GM18507 (cell line): ENCODE measurements at regions not wholly inside any gene's neighbourhood (a gene's known extent, or its start where the extent isn't known, plus 50 kb on each side); places are given as distances from the start of the nearest gene placed in this dataset.
A peak's percentile ranks its signal among the peaks of the same experiment; 100 is the strongest.
"Not testable (repeated sequence)": the region's sequence is repeated elsewhere in the genome, so short reads cannot be mapped to it uniquely, and the experiment has no call there.

Experiments used
- DNase-seq: peaks from one replicate; pipeline ENCODE4 v3.0.0; 2011; ENCODE audit warnings: low read depth; ENCODE audit not compliant: insufficient read length; ENCODE audit errors: extremely low spot score
- FAIRE-seq: peaks from 2 replicates; lab custom pipeline; 2011; peaks lifted over from hg19 to GRCh38; lab: Jason Lieb, UNC

DNA sequence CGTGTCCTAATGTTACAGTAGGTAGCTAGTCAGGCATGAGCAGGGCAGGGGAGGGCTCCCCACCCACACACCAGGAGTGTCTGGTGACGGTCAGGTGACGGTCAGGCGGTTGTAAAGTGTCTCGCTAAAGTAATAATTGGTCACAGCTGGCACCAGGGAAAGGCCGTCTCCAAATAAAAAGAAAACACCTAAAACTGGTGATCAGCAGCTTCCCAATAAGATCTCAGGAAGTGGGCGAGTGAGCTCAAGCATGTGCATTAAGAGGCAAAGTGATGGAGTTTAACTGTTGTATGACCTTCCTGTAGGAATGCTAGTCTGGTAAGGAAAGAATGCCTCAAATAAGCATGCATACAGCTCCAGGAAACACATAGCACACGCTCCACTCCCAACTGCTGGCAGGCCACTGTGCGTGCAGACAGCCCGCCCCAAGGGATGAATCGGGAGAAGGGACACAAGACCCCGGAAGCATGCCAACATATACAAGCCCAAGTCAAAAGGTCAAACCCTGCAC lies 177.1 kb downstream of the RNF144A start:
- FAIRE-seq (no peak), DNase-seq (no peak)

DNA sequence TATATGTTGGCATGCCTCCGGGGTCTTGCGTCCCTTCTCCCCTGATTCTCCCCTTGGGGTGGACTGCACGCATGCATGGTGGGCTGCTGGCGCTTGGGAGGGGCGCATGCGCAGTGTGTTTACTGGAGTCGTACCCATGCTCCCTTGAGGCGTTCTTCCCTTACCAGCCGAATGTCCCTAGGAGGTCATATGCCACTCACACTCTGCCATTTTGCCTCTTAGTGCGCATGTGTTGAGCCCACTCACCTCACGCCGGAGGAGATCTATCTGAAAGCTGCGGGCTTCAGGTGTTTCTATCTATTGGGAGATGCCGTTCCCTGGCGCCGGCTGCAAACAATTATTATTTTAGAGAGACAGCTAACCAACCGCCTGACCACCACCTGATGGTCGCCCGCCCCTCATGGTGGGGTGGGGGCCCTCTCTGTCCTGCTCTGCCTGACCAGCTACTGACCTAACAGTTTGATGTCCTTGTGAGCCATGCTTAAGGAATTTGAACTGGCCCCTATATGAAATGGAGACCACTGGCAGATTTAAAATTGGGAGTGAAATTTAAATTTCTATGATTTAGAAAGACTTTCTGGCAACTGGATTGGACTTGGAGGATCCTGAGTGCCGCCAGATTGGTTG lies 179.6 kb downstream of the RNF144A start:
- DNase-seq: no peak
- FAIRE-seq: no peak

DNA sequence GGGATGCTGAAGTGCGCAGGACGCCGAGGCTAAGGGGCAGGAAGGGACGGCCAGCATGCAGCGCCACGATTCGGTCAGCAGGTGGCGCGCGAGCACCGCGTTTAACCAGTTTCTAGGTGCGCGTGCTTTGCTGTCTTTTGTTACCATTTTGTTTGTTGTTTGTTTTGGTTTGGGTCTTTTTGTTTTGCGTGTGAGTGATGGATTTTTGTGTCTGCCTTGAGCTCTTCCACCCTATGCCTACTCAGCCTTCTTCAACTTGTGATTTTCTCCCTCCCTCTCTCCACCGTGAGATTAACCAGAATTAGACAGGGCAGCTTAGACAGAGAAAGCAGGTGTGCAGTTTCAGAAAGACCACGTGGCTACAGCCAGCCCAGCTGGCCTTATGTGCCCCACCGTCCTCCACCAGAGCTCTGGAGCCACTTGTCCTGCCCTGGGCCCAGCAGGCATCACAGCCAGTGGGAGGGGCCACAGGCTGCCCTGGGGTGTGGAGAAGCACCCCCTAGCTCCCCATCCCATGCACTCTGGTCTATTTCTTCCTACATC lies 180.2 kb downstream of the RNF144A start:
- FAIRE-seq: peak; percentile 85
- peak; percentile 51 for DNase-seq

DNA sequence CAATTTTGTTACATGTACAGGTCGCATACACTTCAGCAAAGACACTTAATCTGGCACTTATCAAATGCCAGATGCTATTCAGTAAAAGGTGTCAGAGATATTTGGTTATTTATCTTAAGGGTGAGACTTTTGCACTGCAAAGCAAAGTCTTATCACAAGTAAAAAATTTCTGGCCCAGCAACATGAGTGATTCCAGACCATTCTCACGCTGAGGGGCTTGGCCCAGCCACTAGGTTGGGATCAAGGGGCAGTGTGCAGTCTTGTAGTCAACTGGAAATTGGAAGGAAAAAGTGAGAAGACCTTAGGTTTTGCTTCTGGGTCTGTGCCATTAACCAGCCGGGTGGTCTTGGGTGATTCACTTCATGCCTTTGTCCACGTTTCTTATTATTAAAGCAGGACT lies 181.6 kb downstream of the RNF144A start:
- FAIRE-seq (no peak), DNase-seq (no peak)

DNA sequence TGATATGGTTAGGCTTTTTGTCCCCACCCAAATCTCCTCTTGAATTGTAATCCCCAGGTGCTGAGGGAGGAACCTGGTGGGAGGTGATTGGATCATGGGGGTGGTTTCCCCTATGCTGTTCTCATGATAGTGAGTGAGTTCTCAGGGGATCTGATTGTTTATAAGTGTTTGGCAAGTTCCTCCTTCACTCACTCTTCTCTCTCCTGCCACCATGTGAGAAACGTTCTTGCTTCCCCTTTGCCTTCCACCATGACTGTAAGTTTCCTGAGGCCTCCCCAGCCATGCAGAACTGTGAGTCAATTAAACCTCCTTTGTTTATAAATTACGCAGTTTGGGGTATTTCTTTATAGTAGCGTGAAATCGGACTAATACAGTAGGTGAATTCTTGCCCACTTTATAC lies 182.5 kb downstream of the RNF144A start:
- DNase-seq, FAIRE-seq: not testable (repeated sequence)

DNA sequence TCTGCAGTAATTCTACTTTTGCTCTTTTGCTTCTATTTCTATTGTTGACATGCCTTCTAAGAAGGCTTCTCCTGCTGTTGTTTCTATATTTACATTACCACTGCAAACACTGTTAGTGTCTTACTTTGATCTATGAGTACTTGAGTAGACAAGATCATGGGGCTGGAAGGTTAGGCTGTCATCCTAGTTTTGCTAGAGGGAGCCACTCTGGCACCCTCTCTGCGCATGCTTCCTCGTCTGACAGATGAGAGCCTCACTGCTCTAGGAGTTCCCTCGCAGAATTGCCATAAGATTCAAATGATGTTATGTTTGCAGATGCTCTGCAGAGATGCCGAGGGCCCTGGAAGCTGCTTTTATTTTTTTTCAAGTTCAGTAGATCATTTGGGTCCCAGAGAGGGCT lies 185.6 kb downstream of the RNF144A start:
- DNase-seq (no peak), FAIRE-seq (no peak)

DNA sequence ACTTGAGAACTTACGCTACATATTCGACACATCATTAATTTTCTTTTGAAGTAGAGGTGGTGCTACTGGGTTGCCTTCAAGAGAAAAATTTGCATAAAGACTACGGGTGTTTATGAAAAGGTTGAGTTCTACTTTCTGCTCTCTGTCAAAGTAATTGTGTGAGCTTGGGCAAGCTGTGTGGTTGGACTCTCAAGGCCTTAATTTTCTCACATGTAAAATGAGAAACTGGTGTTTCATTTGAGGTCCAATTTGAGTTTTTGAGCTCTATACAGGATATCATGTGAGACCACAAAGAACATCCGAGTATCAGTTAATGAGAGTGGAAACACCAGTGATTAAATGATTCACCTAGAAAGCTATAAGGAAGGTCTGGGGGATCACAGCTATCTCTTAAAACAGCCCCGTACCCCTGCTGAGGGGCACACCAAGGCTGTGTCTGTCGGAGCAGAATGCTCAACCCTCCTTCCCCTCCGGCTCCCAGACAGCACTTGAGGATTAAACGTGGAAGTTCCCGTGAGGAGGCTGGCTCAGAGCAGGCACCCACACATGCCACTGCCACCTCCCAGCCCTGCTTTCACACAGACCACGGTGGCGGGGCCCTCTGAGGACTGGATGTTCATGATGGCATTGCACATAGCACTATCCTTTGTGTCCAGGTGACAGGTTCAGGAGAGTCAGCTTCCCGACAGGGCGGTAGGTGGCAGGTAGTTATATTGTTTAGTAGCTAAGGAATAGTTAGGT lies 191.8 kb downstream of the RNF144A start:
- DNase-seq: no peak
- FAIRE-seq: no peak

DNA sequence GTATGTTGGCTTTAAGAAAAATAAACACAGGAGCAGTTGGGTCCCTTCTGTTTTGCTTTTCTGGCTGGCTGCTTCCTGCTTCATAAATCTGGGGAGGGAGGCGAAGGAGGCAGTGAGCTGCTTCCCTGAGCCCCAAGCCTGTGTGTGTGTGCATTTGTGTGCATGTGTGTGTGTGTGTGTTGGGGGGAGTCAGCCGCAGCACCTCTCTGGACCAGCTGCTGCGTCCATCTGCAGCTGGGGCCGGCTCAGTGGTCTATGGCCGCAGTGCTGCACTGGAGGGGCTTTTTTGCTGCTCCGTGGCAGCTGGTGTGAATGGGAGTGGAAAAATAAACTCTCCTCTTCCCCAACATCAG lies 192.3 kb downstream of the RNF144A start:
- DNase-seq (no peak), FAIRE-seq (no peak)

DNA sequence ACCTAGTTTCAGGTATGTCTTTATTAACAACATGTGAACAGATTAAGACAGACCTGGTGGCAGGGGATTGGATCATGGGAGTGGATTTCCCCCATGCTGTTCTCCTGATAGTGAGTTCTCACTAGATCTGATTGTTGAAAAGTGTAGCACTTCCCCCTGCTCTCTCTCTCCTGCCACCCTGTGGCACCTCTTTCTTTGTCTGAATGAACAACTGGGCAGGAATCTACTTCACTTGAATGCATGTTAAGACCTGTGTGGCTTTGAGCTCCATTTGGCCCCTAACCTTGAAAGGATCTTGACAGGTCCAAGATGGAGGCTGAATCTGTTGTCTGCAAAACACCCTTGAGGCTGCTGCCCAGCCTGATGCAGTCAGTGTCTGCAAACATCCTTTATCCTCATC lies 194.4 kb downstream of the RNF144A start:
- DNase-seq (no peak), FAIRE-seq (no peak)

DNA sequence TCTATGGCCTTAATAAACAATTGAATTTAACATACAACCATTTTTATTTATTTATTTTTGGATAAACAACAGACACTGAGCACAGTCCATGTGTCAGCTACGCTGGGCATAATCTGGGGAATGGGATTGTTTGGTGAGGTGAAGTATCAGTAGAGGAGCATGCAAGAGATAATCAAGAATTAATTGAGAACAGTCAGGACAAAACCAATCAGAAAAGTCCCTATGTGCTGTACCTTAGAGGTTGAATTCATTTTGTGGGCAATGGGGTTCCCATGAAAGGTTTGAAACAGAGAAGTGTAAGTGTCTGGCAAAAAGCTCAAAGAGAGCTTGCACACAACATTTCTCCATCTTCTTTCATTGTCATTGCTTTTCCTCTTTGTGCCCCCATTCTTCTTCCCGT lies 198.2 kb downstream of the RNF144A start:
- no peak for FAIRE-seq
- DNase-seq: no peak

DNA sequence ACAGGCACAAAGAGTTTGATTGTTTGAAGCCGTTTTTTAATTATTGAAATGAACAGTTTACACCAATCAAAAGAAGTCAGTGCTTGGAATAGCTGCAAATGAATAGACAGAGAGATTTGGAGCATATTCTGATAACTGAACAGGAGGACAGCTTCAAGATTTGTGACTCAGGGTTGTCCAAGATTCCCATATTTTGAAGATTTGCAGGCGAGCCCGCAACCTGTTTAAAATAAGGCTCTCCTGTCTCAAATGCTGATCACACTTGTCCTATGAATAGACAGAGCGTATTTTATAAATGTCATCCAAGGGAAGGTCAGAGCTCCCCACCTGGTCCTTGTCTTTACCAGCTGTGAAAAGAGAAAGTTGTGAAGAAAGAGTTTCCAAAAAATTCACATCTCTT lies 198.7 kb downstream of the RNF144A start:
- DNase-seq: no peak
- FAIRE-seq: no peak

DNA sequence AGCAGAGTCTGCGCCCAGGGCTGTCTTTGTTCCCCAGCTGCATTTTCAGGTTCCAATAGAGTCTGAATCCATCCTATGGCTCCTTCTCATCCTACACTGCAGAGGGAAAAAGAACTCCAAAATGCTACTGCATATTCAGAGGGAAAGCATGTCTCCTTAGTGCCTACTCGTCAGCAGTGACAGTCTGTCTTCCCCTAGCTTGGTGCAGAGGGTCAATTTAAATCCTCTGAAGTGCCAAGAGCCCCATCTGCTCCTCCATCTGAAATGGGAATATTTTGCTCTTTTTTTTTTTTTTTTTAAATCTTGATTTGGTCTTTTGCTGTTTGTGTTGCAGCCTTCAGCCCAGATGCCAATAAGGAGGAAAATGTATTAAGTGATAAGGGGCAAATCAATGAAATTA lies 199.3 kb downstream of the RNF144A start:
- no peak for FAIRE-seq
- no peak for DNase-seq

DNA sequence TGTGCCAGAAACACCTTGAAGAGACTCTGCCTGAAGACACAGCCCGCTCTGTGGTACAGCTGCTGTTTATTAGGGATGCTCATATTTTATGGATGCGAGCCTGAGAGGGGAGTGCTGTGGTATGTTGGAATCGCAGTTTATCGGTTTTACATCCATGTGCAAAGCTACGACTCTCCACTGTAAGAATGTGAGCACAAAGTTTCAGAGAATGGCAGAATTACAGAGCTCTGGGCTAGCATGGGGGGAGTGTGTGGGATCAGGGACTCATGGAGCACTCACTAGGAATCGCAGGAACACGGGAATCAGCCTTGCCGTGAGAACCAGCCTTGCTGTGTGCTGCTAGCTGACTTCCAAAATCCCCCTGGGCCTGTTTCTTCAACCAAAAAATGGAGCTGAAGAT lies 199.9 kb downstream of the RNF144A start:
- DNase-seq: no peak
- no peak for FAIRE-seq

DNA sequence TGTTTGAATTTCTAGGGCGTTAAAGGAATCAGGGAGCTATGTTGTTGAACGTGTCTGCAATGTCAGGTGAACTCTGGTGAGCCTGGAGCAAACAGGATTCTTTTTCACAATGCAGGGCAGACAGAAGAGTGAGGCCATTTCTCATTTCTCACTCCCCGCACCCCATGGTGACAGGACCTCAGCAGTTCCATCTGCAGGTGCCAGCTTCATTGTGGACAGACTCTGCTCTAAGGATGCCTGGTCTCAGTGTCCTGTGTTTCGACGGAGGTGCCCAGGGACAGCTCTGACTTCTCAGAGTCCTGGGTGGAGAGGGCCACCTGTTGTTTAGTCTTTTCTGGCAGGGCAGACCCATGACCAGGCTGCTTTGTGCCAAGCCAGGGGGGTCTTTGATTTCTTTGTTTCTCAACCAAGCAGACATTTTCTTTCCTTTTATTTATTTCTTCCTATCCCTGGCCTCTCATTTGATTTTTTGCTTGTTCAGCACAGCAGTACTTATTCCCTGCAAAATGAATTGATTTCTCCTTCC lies 201.5 kb downstream of the RNF144A start:
- DNase-seq (no peak), FAIRE-seq (no peak)

DNA sequence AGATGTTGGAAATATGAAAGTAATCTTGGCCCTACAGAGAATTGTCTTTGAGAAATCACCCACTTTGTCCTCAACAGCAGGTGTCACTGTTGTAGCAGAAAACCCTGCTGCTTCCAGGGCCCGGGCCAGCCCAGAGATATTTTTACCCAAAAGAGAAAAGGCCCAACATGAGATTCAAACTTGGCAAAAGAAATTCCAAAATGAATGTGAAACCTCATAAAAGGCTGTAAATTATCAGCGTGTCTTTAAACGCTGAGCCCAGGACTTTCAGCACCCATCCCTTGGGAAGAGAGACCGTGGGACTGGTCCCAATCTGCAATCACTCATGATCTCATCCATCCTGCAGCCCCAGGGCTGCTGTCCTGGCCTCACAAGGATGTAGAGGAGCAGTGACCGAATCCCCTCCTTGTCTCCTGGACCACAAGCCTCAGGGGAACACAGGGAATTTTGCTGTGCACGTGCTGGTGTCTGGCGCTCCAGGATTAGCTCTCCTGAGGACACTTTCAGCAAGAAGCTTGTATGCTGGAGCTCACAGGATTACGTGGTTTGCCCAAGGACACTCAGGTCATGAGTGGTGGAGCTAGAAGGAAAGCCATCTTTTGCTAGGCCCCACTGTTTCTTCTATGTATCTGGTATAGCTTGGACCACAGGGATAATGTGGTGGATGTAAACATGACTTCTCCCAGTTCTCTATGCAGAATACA lies 202.1 kb downstream of the RNF144A start:
- FAIRE-seq: no peak
- no peak for DNase-seq

DNA sequence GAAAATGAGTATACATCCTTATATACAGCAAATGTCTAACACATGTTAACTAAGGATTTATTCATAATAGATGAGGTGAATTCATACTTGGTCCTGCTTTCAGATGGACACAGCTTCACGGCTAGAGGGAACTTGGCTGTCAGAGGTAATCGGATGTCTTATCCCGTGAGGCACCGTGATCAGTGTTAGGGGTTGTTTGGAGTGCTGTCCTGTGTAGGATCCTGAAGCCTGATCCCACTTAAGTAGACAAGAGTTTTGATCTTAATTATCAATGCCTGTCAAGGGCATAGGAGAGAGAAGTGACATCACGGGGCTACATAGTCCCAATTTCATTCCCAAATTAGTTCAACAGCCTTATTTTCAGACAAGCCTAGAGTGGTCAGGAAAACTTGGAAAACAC lies 204.6 kb downstream of the RNF144A start:
- FAIRE-seq (no peak), DNase-seq (no peak)

DNA sequence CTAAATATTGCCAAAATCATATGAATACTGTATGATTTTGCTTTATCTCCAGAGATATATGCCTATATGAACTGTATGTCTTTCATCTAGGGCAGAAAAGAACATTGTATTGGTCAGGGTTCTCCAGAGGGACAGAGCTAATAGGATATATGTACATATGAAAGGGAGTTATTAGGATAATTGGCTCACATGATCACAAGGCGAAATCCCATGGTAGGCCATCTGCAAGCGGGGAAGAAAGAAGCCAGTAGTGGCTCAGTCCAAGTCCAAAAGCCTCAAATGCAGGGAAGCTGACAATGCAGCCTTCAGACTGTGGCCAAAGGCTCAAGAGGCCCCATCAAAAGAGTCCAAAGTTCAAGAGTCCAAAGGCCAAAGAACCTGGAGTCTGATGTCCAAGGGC lies 209.9 kb downstream of the RNF144A start:
- DNase-seq (no peak), FAIRE-seq (no peak)

DNA sequence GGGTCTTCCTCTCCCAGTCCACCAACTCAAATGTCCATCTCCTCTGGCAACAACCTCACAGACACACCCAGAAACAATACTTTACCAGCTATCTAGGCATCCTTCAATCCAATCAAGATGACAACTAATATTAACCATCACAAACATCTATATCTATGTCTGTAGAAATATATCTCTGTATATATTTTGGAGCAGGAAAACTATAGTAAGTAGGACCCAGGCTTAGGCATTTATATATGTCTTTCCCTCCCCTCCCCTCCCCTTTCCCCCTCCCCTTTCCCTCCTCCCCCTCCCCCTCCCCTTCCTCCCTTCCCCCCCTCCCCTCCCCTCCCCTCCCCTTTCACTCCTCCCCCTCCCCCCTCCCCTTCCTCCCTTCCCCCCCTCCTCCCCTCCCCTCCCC lies 210.5 kb downstream of the RNF144A start:
- FAIRE-seq (no peak), DNase-seq (no peak)

DNA sequence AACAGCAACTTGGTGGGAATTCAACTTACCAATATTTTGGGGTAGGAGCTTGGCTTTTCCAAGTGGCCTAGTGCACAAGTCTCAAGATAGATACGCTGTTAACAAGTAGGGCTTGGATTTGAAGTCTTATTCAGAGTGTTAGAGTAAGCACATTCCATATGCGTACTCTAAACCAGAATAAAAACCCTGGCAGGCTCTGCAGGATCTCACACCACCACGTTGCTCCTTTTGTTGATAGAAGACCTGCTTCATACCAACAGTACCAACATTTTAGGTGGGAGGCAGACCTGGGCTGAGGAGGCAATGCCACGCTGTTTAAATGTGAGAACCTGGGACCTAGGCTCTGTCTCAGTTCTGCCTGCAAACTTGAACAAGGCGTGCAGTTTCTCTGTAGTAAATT lies 214.0 kb downstream of the RNF144A start:
- FAIRE-seq (no peak), DNase-seq (no peak)

DNA sequence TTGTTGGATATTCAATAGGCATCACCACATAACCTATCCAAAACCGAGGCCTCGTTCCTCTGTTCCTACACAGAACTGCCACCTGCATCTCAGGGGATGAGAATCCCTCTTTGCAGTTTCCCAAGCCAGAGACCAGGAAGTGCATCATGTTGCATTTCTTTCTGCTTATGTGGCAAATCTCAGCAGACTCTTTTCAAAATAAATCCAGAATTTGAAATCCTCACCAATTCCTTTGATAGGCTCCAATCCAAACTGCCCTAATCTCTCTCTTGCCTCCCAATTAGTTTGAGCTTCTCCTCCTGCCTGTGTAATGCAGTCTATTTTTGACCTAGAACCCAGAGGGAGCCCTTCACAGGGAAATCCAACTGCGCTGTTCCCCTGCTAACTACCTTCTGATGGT lies 215.5 kb downstream of the RNF144A start:
- FAIRE-seq: no peak
- no peak for DNase-seq
